ENCODE measurements at regions not wholly inside any gene's neighbourhood (a gene's known extent, or its start where the extent isn't known, plus 50 kb on each side); places are given as distances from the start of the nearest gene placed in this dataset.

DNA sequence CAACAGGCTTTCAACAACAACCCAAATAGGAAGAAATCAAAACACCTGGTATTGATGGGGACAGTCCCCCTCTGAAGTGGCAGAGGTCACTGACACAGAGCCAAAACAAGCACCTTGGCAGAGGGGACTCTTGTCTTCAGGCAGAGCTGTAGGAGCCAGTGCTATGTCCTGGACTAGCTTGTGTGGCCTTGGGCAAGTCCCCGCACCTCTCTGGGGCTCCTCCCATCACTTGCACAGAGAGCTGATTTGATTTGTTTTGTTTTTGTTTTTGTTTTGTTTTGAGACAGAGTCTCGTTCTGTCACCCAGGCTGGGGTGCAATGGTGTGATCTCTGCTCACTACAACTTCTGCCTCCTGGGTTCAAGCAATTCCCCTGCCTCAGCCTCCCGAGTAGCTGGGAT, 100.8 kb downstream of the C9orf50 start:
- Histone ChIP-seq H3K27ac (ENCODE audit: insufficient read depth, low read length) (no peak overlapping the region), H3K27me3 (ENCODE audit: control insufficient read depth, insufficient read depth, low read length) (no peaks in the 10 kb centered on the region), H3K36me3 (ENCODE audit: control insufficient read depth, insufficient read depth, low read length) (no peaks in the 10 kb centered on the region), H3K9ac (ENCODE audit: insufficient read depth, low read length) (no peak overlapping the region), H3K4me3 (replicated peaks in 1 of 4; ENCODE audit: control extremely low read depth in 1 of 4, insufficient read depth in 1 of 4, low read depth in 3 of 4, low read length in 4 of 4) (no peak overlapping the region), H4K20me1 (ENCODE audit: control insufficient read depth, extremely low read depth, insufficient read depth, low read length) (no peaks in the 10 kb centered on the region), H3K79me2 (ENCODE audit: control insufficient read depth, insufficient read depth, low read length) (no peaks in the 10 kb centered on the region), H3K4me1 (ENCODE audit: control insufficient read depth, extremely low read depth, insufficient read depth, low read length) (no peaks in the 10 kb centered on the region), H3K9me3 (ENCODE audit: control insufficient read depth, insufficient read depth, low read depth, low read length) (no peaks in the 10 kb centered on the region), H3K4me2 (ENCODE audit: extremely low read depth, insufficient read depth, low read length) (no peak overlapping the region), H2AFZ (ENCODE audit: low read length) (no peak overlapping the region)
- DNase-seq (ENCODE audit: low read depth in 2 of 2) = no peak
- TF ChIP-seq, protein P1, sequence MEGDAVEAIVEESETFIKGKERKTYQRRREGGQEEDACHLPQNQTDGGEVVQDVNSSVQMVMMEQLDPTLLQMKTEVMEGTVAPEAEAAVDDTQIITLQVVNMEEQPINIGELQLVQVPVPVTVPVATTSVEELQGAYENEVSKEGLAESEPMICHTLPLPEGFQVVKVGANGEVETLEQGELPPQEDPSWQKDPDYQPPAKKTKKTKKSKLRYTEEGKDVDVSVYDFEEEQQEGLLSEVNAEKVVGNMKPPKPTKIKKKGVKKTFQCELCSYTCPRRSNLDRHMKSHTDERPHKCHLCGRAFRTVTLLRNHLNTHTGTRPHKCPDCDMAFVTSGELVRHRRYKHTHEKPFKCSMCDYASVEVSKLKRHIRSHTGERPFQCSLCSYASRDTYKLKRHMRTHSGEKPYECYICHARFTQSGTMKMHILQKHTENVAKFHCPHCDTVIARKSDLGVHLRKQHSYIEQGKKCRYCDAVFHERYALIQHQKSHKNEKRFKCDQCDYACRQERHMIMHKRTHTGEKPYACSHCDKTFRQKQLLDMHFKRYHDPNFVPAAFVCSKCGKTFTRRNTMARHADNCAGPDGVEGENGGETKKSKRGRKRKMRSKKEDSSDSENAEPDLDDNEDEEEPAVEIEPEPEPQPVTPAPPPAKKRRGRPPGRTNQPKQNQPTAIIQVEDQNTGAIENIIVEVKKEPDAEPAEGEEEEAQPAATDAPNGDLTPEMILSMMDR (conservative IDR thresholded peaks at IDR 0.05 in 1 of 2, IDR thresholded peaks at IDR 0.05 in 1 of 2; ENCODE audit: low read depth in 1 of 2, low read length in 2 of 2) = no peak
- no peak for TF ChIP-seq EZH2 (IDR thresholded peaks at IDR 0.05; ENCODE audit: low read length, missing control alignments)

DNA sequence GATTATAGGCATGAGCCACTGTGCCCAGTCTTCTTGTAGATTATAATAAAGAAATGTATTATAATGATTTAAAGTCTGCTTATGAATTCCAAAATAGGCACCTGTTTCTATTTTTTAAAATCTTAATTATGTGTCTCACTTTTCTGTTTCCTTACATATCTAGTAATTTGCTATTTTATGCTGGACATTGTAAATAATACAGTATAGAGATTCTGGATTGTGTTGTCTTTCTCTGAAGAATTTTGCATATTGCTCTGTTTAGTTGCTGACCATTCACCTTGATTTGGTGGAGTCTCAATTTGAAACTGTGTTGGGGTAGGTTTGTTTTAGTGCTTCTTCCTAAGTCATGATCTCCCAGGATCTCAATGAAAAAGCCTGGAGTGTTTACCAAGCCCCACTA, 102.8 kb downstream of the C9orf50 start:
- H2AFZ ChIP-seq (ENCODE audit: low read length) = no peak overlapping the region
- no peaks in the 10 kb centered on the region for H3K9me3 ChIP-seq (ENCODE audit: control insufficient read depth, insufficient read depth, low read depth, low read length)
- no peaks in the 10 kb centered on the region for H3K4me1 ChIP-seq (ENCODE audit: control insufficient read depth, extremely low read depth, insufficient read depth, low read length)
- TF ChIP-seq, protein P1 (conservative IDR thresholded peaks at IDR 0.05 in 1 of 2, IDR thresholded peaks at IDR 0.05 in 1 of 2; ENCODE audit: low read depth in 1 of 2, low read length in 2 of 2) = no peak
- no peak for TF ChIP-seq EZH2 (IDR thresholded peaks at IDR 0.05; ENCODE audit: low read length, missing control alignments)
- H3K27me3 ChIP-seq (ENCODE audit: control insufficient read depth, insufficient read depth, low read length) = no peaks in the 10 kb centered on the region
- no peak overlapping the region for H3K27ac ChIP-seq (ENCODE audit: insufficient read depth, low read length)
- H3K9ac ChIP-seq (ENCODE audit: insufficient read depth, low read length) = no peak overlapping the region
- H3K79me2 ChIP-seq (ENCODE audit: control insufficient read depth, insufficient read depth, low read length) = no peaks in the 10 kb centered on the region
- no peak overlapping the region for H3K4me2 ChIP-seq (ENCODE audit: extremely low read depth, insufficient read depth, low read length)
- no peak for DNase-seq (ENCODE audit: low read depth in 2 of 2)
- no peaks in the 10 kb centered on the region for H3K36me3 ChIP-seq (ENCODE audit: control insufficient read depth, insufficient read depth, low read length)
- no peaks in the 10 kb centered on the region for H4K20me1 ChIP-seq (ENCODE audit: control insufficient read depth, extremely low read depth, insufficient read depth, low read length)
- no peak overlapping the region for H3K4me3 ChIP-seq (replicated peaks in 1 of 4; ENCODE audit: control extremely low read depth in 1 of 4, insufficient read depth in 1 of 4, low read depth in 3 of 4, low read length in 4 of 4)

DNA sequence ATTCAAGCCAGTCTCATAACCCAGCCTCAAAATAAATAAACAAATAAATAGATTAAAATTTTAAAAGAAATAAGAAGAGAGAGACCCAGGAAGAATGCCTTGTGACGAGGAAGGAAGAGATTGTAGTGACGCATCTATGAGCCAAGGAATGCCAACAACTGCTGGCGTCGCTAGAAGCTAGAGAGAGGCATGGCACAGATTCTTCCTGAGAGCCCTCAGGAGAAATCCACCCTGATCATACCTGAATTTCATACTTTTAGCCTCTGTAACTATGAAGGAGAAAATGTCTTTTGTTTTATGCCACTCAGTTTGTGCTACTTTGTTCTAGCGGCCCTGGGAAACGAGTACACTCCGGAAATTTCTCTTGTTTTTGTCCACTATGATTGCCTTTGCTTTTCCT, 103.9 kb downstream of the C9orf50 start:
- H2AFZ ChIP-seq (ENCODE audit: low read length) = no peak overlapping the region
- H3K9me3 ChIP-seq (ENCODE audit: control insufficient read depth, insufficient read depth, low read depth, low read length) = no peaks in the 10 kb centered on the region
- no peak overlapping the region for H3K27ac ChIP-seq (ENCODE audit: insufficient read depth, low read length)
- no peak overlapping the region for H3K9ac ChIP-seq (ENCODE audit: insufficient read depth, low read length)
- DNase-seq (ENCODE audit: low read depth in 2 of 2) = no peak
- H4K20me1 ChIP-seq (ENCODE audit: control insufficient read depth, extremely low read depth, insufficient read depth, low read length) = no peaks in the 10 kb centered on the region
- TF ChIP-seq, protein P1 (conservative IDR thresholded peaks at IDR 0.05 in 1 of 2, IDR thresholded peaks at IDR 0.05 in 1 of 2; ENCODE audit: low read depth in 1 of 2, low read length in 2 of 2) = no peak
- no peak for TF ChIP-seq EZH2 (IDR thresholded peaks at IDR 0.05; ENCODE audit: low read length, missing control alignments)
- no peaks in the 10 kb centered on the region for H3K36me3 ChIP-seq (ENCODE audit: control insufficient read depth, insufficient read depth, low read length)
- H3K4me2 ChIP-seq (ENCODE audit: extremely low read depth, insufficient read depth, low read length) = no peak overlapping the region
- H3K27me3 ChIP-seq (ENCODE audit: control insufficient read depth, insufficient read depth, low read length) = no peaks in the 10 kb centered on the region
- no peaks in the 10 kb centered on the region for H3K79me2 ChIP-seq (ENCODE audit: control insufficient read depth, insufficient read depth, low read length)
- no peaks in the 10 kb centered on the region for H3K4me1 ChIP-seq (ENCODE audit: control insufficient read depth, extremely low read depth, insufficient read depth, low read length)
- no peak overlapping the region for H3K4me3 ChIP-seq (replicated peaks in 1 of 4; ENCODE audit: control extremely low read depth in 1 of 4, insufficient read depth in 1 of 4, low read depth in 3 of 4, low read length in 4 of 4)

Measured in fibroblast of lung (primary cell).